Nephron (organoid): ENCODE measurements at regions not wholly inside any gene's neighbourhood (a gene's known extent, or its start where the extent isn't known, plus 50 kb on each side); places are given as distances from the start of the nearest gene placed in this dataset.

Experiments
- H3K27ac Mint-ChIP-seq, 3 experiments: 2 replicates each; pipeline ENCODE4 v1.8.0; 2020; ENCODE audit warnings: mixed read lengths in 3 of 3, mild to moderate bottlenecking in 2 of 3, moderate library complexity in 1 of 3
- H3K27me3 Mint-ChIP-seq: 2 replicates; pipeline ENCODE4 v1.8.0; 2021; ENCODE audit warnings: low read depth, mild to moderate bottlenecking, moderate library complexity, mixed read lengths
- H3K36me3 Mint-ChIP-seq: 2 replicates; pipeline ENCODE4 v1.8.0; 2020; ENCODE audit warnings: low read depth, mixed read lengths
- H3K4me1 Mint-ChIP-seq: 2 replicates; pipeline ENCODE4 v1.8.0; 2020; ENCODE audit warnings: mixed read lengths
- H3K4me3 Mint-ChIP-seq, 3 experiments: 2 replicates each; pipeline ENCODE4 v1.8.0; 2020; ENCODE audit warnings: mild to moderate bottlenecking in 3 of 3, mixed read lengths in 3 of 3, moderate library complexity in 2 of 3
- H3K9me3 Mint-ChIP-seq: 2 replicates; pipeline ENCODE4 v1.8.0; 2020; ENCODE audit warnings: mixed read lengths
- CTCF ChIP-seq, 3 experiments: fragments of 200-600 bp; sonication (generic); IDR thresholded peaks; one replicate each; pipeline ENCODE4 v1.5.0; 2021; ENCODE audit warnings: antibody characterized with exemption in 3 of 3; ENCODE audit not compliant: unreplicated experiment in 3 of 3

- H3K4me1 Mint-ChIP-seq: peaks cover 16% of the 10 kb centered on the region
- no peak overlapping the region for H3K4me3 Mint-ChIP-seq
- no peaks in the 10 kb centered on the region for H3K9me3 Mint-ChIP-seq
- H3K36me3 Mint-ChIP-seq: no peaks in the 10 kb centered on the region
- no peak overlapping the region for H3K27ac Mint-ChIP-seq
- no peak for TF ChIP-seq CTCF (IDR thresholded peaks at IDR 0.05; ENCODE audit: unreplicated experiment in 3 of 3)
- H3K27me3 Mint-ChIP-seq: peaks cover 25% of the 10 kb centered on the region
Observed at GRCh38 chr10:44326474-44327030, 58.3 kb downstream of the CXCL12 start.

- H3K9me3 Mint-ChIP-seq: no peaks in the 10 kb centered on the region
- H3K4me1 Mint-ChIP-seq: peaks cover 16% of the 10 kb centered on the region
Observed at GRCh38 chr10:44325596-44326307, 59.1 kb downstream of the CXCL12 start.

GRCh38 chr10:44325157-44325556 lies 59.7 kb downstream of the CXCL12 start:
- Mint-ChIP-seq H3K27ac (no peak overlapping the region), H3K27me3 (peaks cover 28% of the 10 kb centered on the region), H3K36me3 (no peaks in the 10 kb centered on the region), H3K4me3 (no peak overlapping the region), H3K4me1 (peaks cover 16% of the 10 kb centered on the region), H3K9me3 (no peaks in the 10 kb centered on the region)
- TF ChIP-seq CTCF (IDR thresholded peaks at IDR 0.05; ENCODE audit: unreplicated experiment in 3 of 3): no peak

More at GRCh38 chr10:44325596-44326307, 59.1 kb downstream of the CXCL12 start:
- Mint-ChIP-seq H3K36me3 (no peaks in the 10 kb centered on the region), H3K4me3 (no peak overlapping the region), H3K27ac (no peak overlapping the region), H3K27me3 (peaks cover 25% of the 10 kb centered on the region)
- no peak for TF ChIP-seq CTCF (IDR thresholded peaks at IDR 0.05; ENCODE audit: unreplicated experiment in 3 of 3)

- H3K4me3 Mint-ChIP-seq: no peak overlapping the region
- TF ChIP-seq CTCF (IDR thresholded peaks at IDR 0.05; ENCODE audit: unreplicated experiment in 3 of 3): no peak
- H3K27ac Mint-ChIP-seq: no peak overlapping the region
- H3K9me3 Mint-ChIP-seq: no peaks in the 10 kb centered on the region
- H3K27me3 Mint-ChIP-seq: peaks cover 30% of the 10 kb centered on the region
- H3K4me1 Mint-ChIP-seq: peaks cover 16% of the 10 kb centered on the region
- no peaks in the 10 kb centered on the region for H3K36me3 Mint-ChIP-seq
Observed at GRCh38 chr10:44323838-44324237, 61.1 kb downstream of the CXCL12 start.

- Mint-ChIP-seq H3K27me3 (peaks cover 37% of the 10 kb centered on the region), H3K27ac (no peak overlapping the region), H3K36me3 (no peaks in the 10 kb centered on the region), H3K4me1 (peaks cover 18% of the 10 kb centered on the region), H3K4me3 (no peak overlapping the region), H3K9me3 (no peaks in the 10 kb centered on the region)
- TF ChIP-seq CTCF (IDR thresholded peaks at IDR 0.05; ENCODE audit: unreplicated experiment in 3 of 3): no peak
Observed at GRCh38 chr10:44322137-44322536, 62.8 kb downstream of the CXCL12 start.

- no peaks in the 10 kb centered on the region for H3K36me3 Mint-ChIP-seq
- no peak overlapping the region for H3K4me3 Mint-ChIP-seq
- TF ChIP-seq CTCF (IDR thresholded peaks at IDR 0.05; ENCODE audit: unreplicated experiment in 3 of 3): no peak
- peaks cover 10% of the 10 kb centered on the region for H3K4me1 Mint-ChIP-seq
- no peak overlapping the region for H3K27ac Mint-ChIP-seq
- no peaks in the 10 kb centered on the region for H3K9me3 Mint-ChIP-seq
- H3K27me3 Mint-ChIP-seq: peaks cover 44% of the 10 kb centered on the region
Observed at GRCh38 chr10:44320756-44321155, 64.1 kb downstream of the CXCL12 start.
